CD4-positive, alpha-beta T cell treated with Interleukin-6 at 100 ng/mL for 8 hours (primary cell): ENCODE measurements at regions not wholly inside any gene's neighbourhood (a gene's known extent, or its start where the extent isn't known, plus 50 kb on each side); places are given as distances from the start of the nearest gene placed in this dataset.

ENCODE experiments used
- DNase-seq: peaks from one replicate; pipeline ENCODE4 v3.0.0-alpha.2; 2020; ENCODE audit warnings: mixed read lengths, low spot score

GRCh38 chr17:36816214-36816906 is 120.9 kb upstream of the LHX1 start:
- DNase-seq, result no peak

GRCh38 chr17:36816907-36817288 is 120.4 kb upstream of the LHX1 start:
- DNase-seq, result no peak

GRCh38 chr17:36817483-36818048 is 119.7 kb upstream of the LHX1 start:
- no peak for DNase-seq

GRCh38 chr17:36818134-36818825 is 119.0 kb upstream of the LHX1 start:
- no peak for DNase-seq

- no peak for DNase-seq
Observed at GRCh38 chr17:36823850-36824677, 113.2 kb upstream of the LHX1 start.

GRCh38 chr17:36824678-36825101 is 112.6 kb upstream of the LHX1 start:
- no peak for DNase-seq

GRCh38 chr17:36825113-36825512 is 112.2 kb upstream of the LHX1 start:
- DNase-seq, result no peak

GRCh38 chr17:36825521-36825920 is 111.8 kb upstream of the LHX1 start:
- no peak for DNase-seq

GRCh38 chr17:36825951-36826350 is 111.3 kb upstream of the LHX1 start:
- no peak for DNase-seq

GRCh38 chr17:36827081-36827480 is 110.2 kb upstream of the LHX1 start:
- DNase-seq, result no peak

GRCh38 chr17:36829676-36830075 is 107.6 kb upstream of the LHX1 start:
- DNase-seq, result no peak

- no peak for DNase-seq
Observed at GRCh38 chr17:36833279-36833678, 104.0 kb upstream of the LHX1 start.

- no peak for DNase-seq
Observed at GRCh38 chr17:36835036-36835435, 102.2 kb upstream of the LHX1 start.

GRCh38 chr17:36837195-36837938 is 99.9 kb upstream of the LHX1 start:
- no peak for DNase-seq

- DNase-seq, result no peak
Observed at GRCh38 chr17:36837939-36838272, 99.4 kb upstream of the LHX1 start.

GRCh38 chr17:36839256-36839655 is 98.0 kb upstream of the LHX1 start:
- DNase-seq, result no peak

GRCh38 chr17:36840796-36841195 is 96.5 kb upstream of the LHX1 start:
- no peak for DNase-seq

GRCh38 chr17:36842231-36842819 is 95.0 kb upstream of the LHX1 start:
- DNase-seq, result no peak

GRCh38 chr17:36842963-36843558 is 94.2 kb upstream of the LHX1 start:
- DNase-seq, result no peak

GRCh38 chr17:36844013-36844412 is 93.3 kb upstream of the LHX1 start:
- DNase-seq, result no peak

GRCh38 chr17:36844601-36845000 is 92.7 kb upstream of the LHX1 start:
- no peak for DNase-seq
